ENCODE measurements at regions not wholly inside any gene's neighbourhood (a gene's known extent, or its start where the extent isn't known, plus 50 kb on each side); places are given as distances from the start of the nearest gene placed in this dataset.
A peak's percentile ranks its signal among the peaks of the same experiment; 100 is the strongest.
"Not testable (repeated sequence)": the region's sequence is repeated elsewhere in the genome, so short reads cannot be mapped to it uniquely, and the experiment has no call there.

GRCh38 chr7:94157659-94158306 is 153.6 kb upstream of the BET1 start:
- H3K4me3 ChIP-seq (ENCODE audit: low read depth, low read length); ATAC-seq (ENCODE audit: low read depth in 2 of 2); H3K9me3 Mint-ChIP-seq; DNase-seq; H3K4me1 ChIP-seq (ENCODE audit: control insufficient read depth, insufficient read depth, low read length, poor library complexity, severe bottlenecking); H3K27me3 ChIP-seq (ENCODE audit: control insufficient read depth, insufficient read depth, low read length); H3K9me3 ChIP-seq (ENCODE audit: control insufficient read depth in 2 of 2, low read length in 2 of 2); H3K27ac Mint-ChIP-seq; H3K27ac ChIP-seq (ENCODE audit: insufficient read depth, low read length, poor library complexity, severe bottlenecking); H3K4me1 Mint-ChIP-seq; H3K27me3 Mint-ChIP-seq; H3K4me3 Mint-ChIP-seq; H3K36me3 Mint-ChIP-seq; H3K36me3 ChIP-seq (ENCODE audit: control insufficient read depth, insufficient read depth, low read length): not testable (repeated sequence)

GRCh38 chr7:94160719-94161435 is 156.7 kb upstream of the BET1 start:
- DNase-seq (peak in 1 of 3 donors; percentile 5), ATAC-seq (ENCODE audit: low read depth in 2 of 2) (peak in 1 of 2 donors; percentile 34)
- Mint-ChIP-seq H3K4me3 (no peak overlapping the region), H3K36me3 (no peaks in the 10 kb centered on the region), H3K4me1 (peaks cover 0 to 7% (median 3%) of the 10 kb centered on the region in 4 donors), H3K9me3 (peaks cover 0 to 9% (median 3%) of the 10 kb centered on the region in 7 donors), H3K27me3 (no peaks in the 10 kb centered on the region), H3K27ac (peak overlapping the region in 1 of 3 donors; percentile 33)
- Histone ChIP-seq H3K9me3 (ENCODE audit: control insufficient read depth in 2 of 2, low read length in 2 of 2) (no peaks in the 10 kb centered on the region), H3K4me3 (ENCODE audit: low read depth, low read length) (no peak overlapping the region), H3K36me3 (ENCODE audit: control insufficient read depth, insufficient read depth, low read length) (no peaks in the 10 kb centered on the region), H3K27me3 (ENCODE audit: control insufficient read depth, insufficient read depth, low read length) (no peaks in the 10 kb centered on the region), H3K27ac (ENCODE audit: insufficient read depth, low read length, poor library complexity, severe bottlenecking) (no peak overlapping the region), H3K4me1 (ENCODE audit: control insufficient read depth, insufficient read depth, low read length, poor library complexity, severe bottlenecking) (no peaks in the 10 kb centered on the region)

- H3K4me3 ChIP-seq (ENCODE audit: low read depth, low read length), result no peak overlapping the region
- peak overlapping the region in 1 of 3 donors; percentile 33 for H3K27ac Mint-ChIP-seq
- peaks cover 0 to 13% (median 3%) of the 10 kb centered on the region in 7 donors for H3K9me3 Mint-ChIP-seq
- no peaks in the 10 kb centered on the region for H3K36me3 ChIP-seq (ENCODE audit: control insufficient read depth, insufficient read depth, low read length)
- H3K4me1 ChIP-seq (ENCODE audit: control insufficient read depth, insufficient read depth, low read length, poor library complexity, severe bottlenecking), result no peaks in the 10 kb centered on the region
- DNase-seq (no peak), ATAC-seq (ENCODE audit: low read depth in 2 of 2) (no peak)
- H3K4me3 Mint-ChIP-seq, result no peak overlapping the region
- peaks cover 0 to 7% (median 3%) of the 10 kb centered on the region in 4 donors for H3K4me1 Mint-ChIP-seq
- H3K27me3 Mint-ChIP-seq, result no peaks in the 10 kb centered on the region
- no peak overlapping the region for H3K27ac ChIP-seq (ENCODE audit: insufficient read depth, low read length, poor library complexity, severe bottlenecking)
- no peaks in the 10 kb centered on the region for H3K9me3 ChIP-seq (ENCODE audit: control insufficient read depth in 2 of 2, low read length in 2 of 2)
- H3K36me3 Mint-ChIP-seq, result no peaks in the 10 kb centered on the region
- no peaks in the 10 kb centered on the region for H3K27me3 ChIP-seq (ENCODE audit: control insufficient read depth, insufficient read depth, low read length)
These were observed 157.3 kb upstream of the BET1 start for GRCh38 chr7:94161476-94161875.

- no peaks in the 10 kb centered on the region for H3K4me1 ChIP-seq (ENCODE audit: control insufficient read depth, insufficient read depth, low read length, poor library complexity, severe bottlenecking)
- no peak overlapping the region for H3K4me3 Mint-ChIP-seq
- ATAC-seq (ENCODE audit: low read depth in 2 of 2) (no peak), DNase-seq (no peak)
- no peak overlapping the region for H3K27ac Mint-ChIP-seq
- peaks cover 0 to 10% (median 0%) of the 10 kb centered on the region in 7 donors for H3K9me3 Mint-ChIP-seq
- no peaks in the 10 kb centered on the region for H3K4me1 Mint-ChIP-seq
- H3K27me3 Mint-ChIP-seq, result no peaks in the 10 kb centered on the region
- H3K36me3 Mint-ChIP-seq, result no peaks in the 10 kb centered on the region
- H3K9me3 ChIP-seq (ENCODE audit: control insufficient read depth in 2 of 2, low read length in 2 of 2), result no peaks in the 10 kb centered on the region
- no peak overlapping the region for H3K4me3 ChIP-seq (ENCODE audit: low read depth, low read length)
- H3K36me3 ChIP-seq (ENCODE audit: control insufficient read depth, insufficient read depth, low read length), result no peaks in the 10 kb centered on the region
- no peaks in the 10 kb centered on the region for H3K27me3 ChIP-seq (ENCODE audit: control insufficient read depth, insufficient read depth, low read length)
- H3K27ac ChIP-seq (ENCODE audit: insufficient read depth, low read length, poor library complexity, severe bottlenecking), result no peak overlapping the region
These were observed 165.5 kb upstream of the BET1 start for GRCh38 chr7:94169682-94170081.

- H3K9me3 ChIP-seq (ENCODE audit: control insufficient read depth in 2 of 2, low read length in 2 of 2), result no peaks in the 10 kb centered on the region
- no peak overlapping the region for H3K4me3 ChIP-seq (ENCODE audit: low read depth, low read length)
- no peaks in the 10 kb centered on the region for H3K27me3 Mint-ChIP-seq
- ATAC-seq (ENCODE audit: low read depth in 2 of 2) (no peak), DNase-seq (peak in 1 of 3 donors; percentile 4)
- H3K4me3 Mint-ChIP-seq, result no peak overlapping the region
- H3K27ac ChIP-seq (ENCODE audit: insufficient read depth, low read length, poor library complexity, severe bottlenecking), result no peak overlapping the region
- H3K27me3 ChIP-seq (ENCODE audit: control insufficient read depth, insufficient read depth, low read length), result no peaks in the 10 kb centered on the region
- no peaks in the 10 kb centered on the region for H3K4me1 ChIP-seq (ENCODE audit: control insufficient read depth, insufficient read depth, low read length, poor library complexity, severe bottlenecking)
- H3K36me3 Mint-ChIP-seq, result no peaks in the 10 kb centered on the region
- no peak overlapping the region for H3K27ac Mint-ChIP-seq
- no peaks in the 10 kb centered on the region for H3K36me3 ChIP-seq (ENCODE audit: control insufficient read depth, insufficient read depth, low read length)
- no peaks in the 10 kb centered on the region for H3K4me1 Mint-ChIP-seq
- H3K9me3 Mint-ChIP-seq, result peaks cover 0 to 4% (median 0%) of the 10 kb centered on the region in 7 donors
These were observed 166.7 kb upstream of the BET1 start for GRCh38 chr7:94170836-94171235.

GRCh38 chr7:94173436-94173835 is 169.3 kb upstream of the BET1 start:
- Histone ChIP-seq H3K4me1 (ENCODE audit: control insufficient read depth, insufficient read depth, low read length, poor library complexity, severe bottlenecking) (no peaks in the 10 kb centered on the region), H3K9me3 (ENCODE audit: control insufficient read depth in 2 of 2, low read length in 2 of 2) (no peaks in the 10 kb centered on the region), H3K36me3 (ENCODE audit: control insufficient read depth, insufficient read depth, low read length) (no peaks in the 10 kb centered on the region), H3K27ac (ENCODE audit: insufficient read depth, low read length, poor library complexity, severe bottlenecking) (no peak overlapping the region), H3K4me3 (ENCODE audit: low read depth, low read length) (no peak overlapping the region), H3K27me3 (ENCODE audit: control insufficient read depth, insufficient read depth, low read length) (no peaks in the 10 kb centered on the region)
- Mint-ChIP-seq H3K27ac (no peak overlapping the region), H3K27me3 (no peaks in the 10 kb centered on the region), H3K4me3 (no peak overlapping the region), H3K4me1 (no peaks in the 10 kb centered on the region), H3K36me3 (no peaks in the 10 kb centered on the region), H3K9me3 (peaks cover 0 to 7% (median 0%) of the 10 kb centered on the region in 7 donors)
- no peak for ATAC-seq (ENCODE audit: low read depth in 2 of 2)
- DNase-seq, result no peak

- H3K4me3 ChIP-seq (ENCODE audit: low read depth, low read length), result no peak overlapping the region
- no peaks in the 10 kb centered on the region for H3K36me3 ChIP-seq (ENCODE audit: control insufficient read depth, insufficient read depth, low read length)
- Mint-ChIP-seq H3K36me3 (no peaks in the 10 kb centered on the region), H3K27me3 (no peaks in the 10 kb centered on the region), H3K9me3 (peaks cover 0 to 7% (median 1%) of the 10 kb centered on the region in 7 donors), H3K4me1 (no peaks in the 10 kb centered on the region), H3K27ac (no peak overlapping the region), H3K4me3 (no peak overlapping the region)
- H3K27ac ChIP-seq (ENCODE audit: insufficient read depth, low read length, poor library complexity, severe bottlenecking), result no peak overlapping the region
- DNase-seq (no peak), ATAC-seq (ENCODE audit: low read depth in 2 of 2) (no peak)
- H3K4me1 ChIP-seq (ENCODE audit: control insufficient read depth, insufficient read depth, low read length, poor library complexity, severe bottlenecking), result no peaks in the 10 kb centered on the region
- no peaks in the 10 kb centered on the region for H3K9me3 ChIP-seq (ENCODE audit: control insufficient read depth in 2 of 2, low read length in 2 of 2)
- H3K27me3 ChIP-seq (ENCODE audit: control insufficient read depth, insufficient read depth, low read length), result no peaks in the 10 kb centered on the region
These were observed 170.2 kb upstream of the BET1 start for GRCh38 chr7:94174375-94174774.

GRCh38 chr7:94174956-94175355 is 170.8 kb upstream of the BET1 start:
- Mint-ChIP-seq H3K27me3 (no peaks in the 10 kb centered on the region), H3K9me3 (peaks cover 0 to 7% (median 1%) of the 10 kb centered on the region in 7 donors), H3K4me3 (no peak overlapping the region), H3K36me3 (no peaks in the 10 kb centered on the region), H3K4me1 (no peaks in the 10 kb centered on the region), H3K27ac (no peak overlapping the region)
- Histone ChIP-seq H3K27ac (ENCODE audit: insufficient read depth, low read length, poor library complexity, severe bottlenecking) (no peak overlapping the region), H3K4me1 (ENCODE audit: control insufficient read depth, insufficient read depth, low read length, poor library complexity, severe bottlenecking) (no peaks in the 10 kb centered on the region), H3K9me3 (ENCODE audit: control insufficient read depth in 2 of 2, low read length in 2 of 2) (no peaks in the 10 kb centered on the region), H3K27me3 (ENCODE audit: control insufficient read depth, insufficient read depth, low read length) (no peaks in the 10 kb centered on the region), H3K4me3 (ENCODE audit: low read depth, low read length) (no peak overlapping the region), H3K36me3 (ENCODE audit: control insufficient read depth, insufficient read depth, low read length) (no peaks in the 10 kb centered on the region)
- no peak for ATAC-seq (ENCODE audit: low read depth in 2 of 2)
- DNase-seq, result no peak
